Sigmoid colon (tissue), 6 donors: ENCODE measurements at regions not wholly inside any gene's neighbourhood (a gene's known extent, or its start where the extent isn't known, plus 50 kb on each side); places are given as distances from the start of the nearest gene placed in this dataset.

ENCODE experiments used
- DNase-seq: peaks from one replicate; pipeline ENCODE4 v3.0.0-alpha.2; 2019
- H3K27ac ChIP-seq, 4 donors: fragments of 200-600 bp; sonication (generic); one replicate each; pipeline ENCODE4 v1.5.1; 2016 to 2019; ENCODE audit warnings: mild to moderate bottlenecking in 1 of 4
- H3K27me3 ChIP-seq, 3 donors: fragments of 200-600 bp; sonication (generic); one replicate each; pipeline ENCODE4 v1.5.1; 2019; ENCODE audit warnings: mild to moderate bottlenecking in 1 of 3
- H3K36me3 ChIP-seq, 4 donors: fragments of 200-600 bp; sonication (generic); one replicate each; pipeline ENCODE4 v1.5.1; 2016 to 2019
- H3K4me1 ChIP-seq, 4 donors: fragments of 200-600 bp; sonication (generic); one replicate each; pipeline ENCODE4 v1.5.1; 2017 to 2019
- H3K4me3 ChIP-seq, 4 donors: fragments of 200-600 bp; sonication (generic); one replicate each; pipeline ENCODE4 v1.5.1; 2017 to 2019; ENCODE audit warnings: mild to moderate bottlenecking in 2 of 4, moderate library complexity in 1 of 4
- H3K9me3 ChIP-seq, 4 donors: fragments of 200-600 bp in 3 of 4; sonication (generic) in 3 of 4; one replicate each; pipeline versions ENCODE4 v1.5.1 to v1.6.1; 2013 to 2019
- CTCF ChIP-seq, 4 experiments: fragments of 450-650 bp in 3 of 4; fragments of 200-600 bp in 1 of 4; IDR thresholded peaks; one replicate each; pipeline ENCODE4 v1.5.1; 2016 to 2019; ENCODE audit warnings: antibody characterized with exemption in 4 of 4, mild to moderate bottlenecking in 3 of 4, moderate library complexity in 2 of 4
- EP300 ChIP-seq, 4 donors: sonication (generic); formaldehyde crosslinking; IDR thresholded peaks; one replicate each; pipeline ENCODE4 v1.6.1; 2017; ENCODE audit warnings: antibody characterized with exemption in 4 of 4
- POLR2A ChIP-seq, 2 donors: fragments of 450-650 bp; IDR thresholded peaks; one replicate each; pipeline ENCODE4 v1.6.1; 2016; ENCODE audit warnings: antibody characterized with exemption in 2 of 2, mild to moderate bottlenecking in 2 of 2, moderate library complexity in 2 of 2
- POLR2AphosphoS5 ChIP-seq, 4 donors: sonication (generic); formaldehyde crosslinking; IDR thresholded peaks; one replicate each; pipeline ENCODE4 v1.6.1; 2017; ENCODE audit warnings: antibody characterized with exemption in 4 of 4
- WGBS, 2 donors: extraction: QIAGEN DNeasy Blood & Tissue Kit; methylation state at CpG; one replicate each; pipeline ENCODE4 v1.1.7; 2013; 5-methylcytosine and 5-hydroxymethylcytosine counted together
- intact Hi-C: fragments of 100-400 bp; cut with DNase I; formaldehyde crosslinking; loops from one replicate; pipeline ENCODE4 v1.15.1; 2023
- donor health status: healthy with polysubstance abuse.
- donor health status: healthy.

DNA sequence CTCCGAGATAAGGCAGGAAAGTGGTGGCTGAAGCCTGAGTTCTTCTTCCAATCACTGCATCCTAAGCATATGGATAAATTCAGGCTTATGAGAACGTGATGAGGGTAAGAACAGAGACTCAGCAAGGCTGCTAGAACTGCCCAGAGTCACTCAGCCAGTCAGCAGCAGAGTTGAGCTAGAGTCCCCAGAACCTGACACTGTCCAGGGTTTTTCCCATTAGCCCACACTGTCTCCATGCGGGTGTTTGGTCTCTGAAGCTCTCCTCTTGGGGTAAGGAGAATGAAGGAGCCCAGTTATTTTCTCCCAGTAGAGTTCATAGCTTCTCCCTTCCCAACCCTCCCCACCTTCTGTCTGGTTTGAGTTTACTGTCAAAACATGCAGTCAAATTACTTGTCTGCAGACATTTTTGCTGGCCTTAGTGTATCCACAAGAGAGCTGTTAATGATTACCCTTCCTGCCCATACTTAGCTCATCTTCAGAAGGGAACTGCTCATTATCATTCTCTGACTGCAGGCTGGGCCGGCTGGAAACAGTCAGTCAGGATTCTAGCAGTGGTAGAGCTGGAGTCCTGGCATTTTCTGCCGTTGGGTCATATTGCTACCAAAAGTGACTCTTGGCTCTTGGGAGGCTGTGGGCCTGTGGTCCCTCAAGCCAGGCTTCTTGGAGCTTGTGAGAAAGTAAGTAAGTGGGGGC is 460.0 kb downstream of the HS3ST3B1 start:
- 48 to 74% methylated on average over 5 of the region's 5 CpGs for WGBS, 2 donors
- Histone ChIP-seq H3K27ac (no peak overlapping the region), H3K9me3 (no peaks in the 10 kb centered on the region), H3K27me3 (no peaks in the 10 kb centered on the region), H3K36me3 (no peaks in the 10 kb centered on the region), H3K4me3 (no peak overlapping the region), H3K4me1 (no peaks in the 10 kb centered on the region)
- intact Hi-C loops, result no loop called here
- no peak for TF ChIP-seq EP300 (IDR thresholded peaks at IDR 0.05)
- TF ChIP-seq CTCF (IDR thresholded peaks at IDR 0.05), result no peak
- TF ChIP-seq POLR2A (IDR thresholded peaks at IDR 0.05), result no peak
- no peak for TF ChIP-seq POLR2AphosphoS5 (IDR thresholded peaks at IDR 0.05)
- DNase-seq, result no peak

- H3K9me3 ChIP-seq, result no peaks in the 10 kb centered on the region
- no peaks in the 10 kb centered on the region for H3K4me1 ChIP-seq
- DNase-seq, result no peak
- TF ChIP-seq CTCF (IDR thresholded peaks at IDR 0.05) (no peak), POLR2AphosphoS5 (IDR thresholded peaks at IDR 0.05) (no peak), POLR2A (IDR thresholded peaks at IDR 0.05) (no peak), EP300 (IDR thresholded peaks at IDR 0.05) (no peak)
- H3K27me3 ChIP-seq, result no peaks in the 10 kb centered on the region
- no peak overlapping the region for H3K27ac ChIP-seq
- intact Hi-C loops, result no loop called here
- no peaks in the 10 kb centered on the region for H3K36me3 ChIP-seq
- 54 to 69% methylated on average over 4 of the region's 4 CpGs for WGBS, 2 donors
- H3K4me3 ChIP-seq, result no peak overlapping the region
These were observed 459.3 kb downstream of the HS3ST3B1 start for GRCh38 chr17:14760212-14760611.

DNA sequence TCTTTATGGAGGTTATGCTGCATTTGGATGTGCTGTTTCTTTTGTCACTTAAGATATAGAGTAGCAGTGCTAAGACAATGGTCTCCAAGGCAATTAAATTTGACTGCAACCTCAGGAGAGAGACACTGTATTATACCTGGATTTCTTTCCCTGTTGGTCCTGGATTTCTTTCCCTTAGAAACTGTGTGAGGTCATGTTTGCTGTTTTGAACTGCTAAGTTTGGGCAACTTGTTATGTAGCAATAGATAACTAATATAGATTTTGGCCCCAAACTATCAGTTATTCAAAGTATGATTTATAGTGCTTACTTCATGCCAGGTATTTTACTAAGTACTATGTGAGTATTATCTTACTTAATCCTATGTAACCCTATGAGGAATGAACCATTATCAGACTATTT is 458.4 kb downstream of the HS3ST3B1 start:
- Histone ChIP-seq H3K9me3 (no peaks in the 10 kb centered on the region), H3K36me3 (no peaks in the 10 kb centered on the region), H3K27ac (no peak overlapping the region), H3K4me3 (no peak overlapping the region), H3K4me1 (no peaks in the 10 kb centered on the region), H3K27me3 (no peaks in the 10 kb centered on the region)
- no peak for DNase-seq
- TF ChIP-seq EP300 (IDR thresholded peaks at IDR 0.05), result no peak
- no peak for TF ChIP-seq POLR2A (IDR thresholded peaks at IDR 0.05)
- intact Hi-C loops, result no loop called here

- TF ChIP-seq CTCF (IDR thresholded peaks at IDR 0.05) (no peak), POLR2A (IDR thresholded peaks at IDR 0.05) (no peak), EP300 (IDR thresholded peaks at IDR 0.05) (no peak), POLR2AphosphoS5 (IDR thresholded peaks at IDR 0.05) (no peak)
- Histone ChIP-seq H3K27ac (no peak overlapping the region), H3K27me3 (no peaks in the 10 kb centered on the region), H3K36me3 (no peaks in the 10 kb centered on the region), H3K4me3 (no peak overlapping the region), H3K4me1 (no peaks in the 10 kb centered on the region), H3K9me3 (no peaks in the 10 kb centered on the region)
- WGBS, 2 donors, result 19 to 27% methylated on average over 3 of the region's 3 CpGs
- intact Hi-C loops, result no loop called here
- DNase-seq, result no peak
These were observed 455.6 kb downstream of the HS3ST3B1 start for GRCh38 chr17:14756479-14756878.

- no peak overlapping the region for H3K4me3 ChIP-seq
- intact Hi-C loops, result no loop called here
- H3K27ac ChIP-seq, result no peak overlapping the region
- H3K27me3 ChIP-seq, result no peaks in the 10 kb centered on the region
- no peaks in the 10 kb centered on the region for H3K4me1 ChIP-seq
- no peak for DNase-seq
- TF ChIP-seq CTCF (IDR thresholded peaks at IDR 0.05) (no peak), EP300 (IDR thresholded peaks at IDR 0.05) (no peak), POLR2A (IDR thresholded peaks at IDR 0.05) (no peak), POLR2AphosphoS5 (IDR thresholded peaks at IDR 0.05) (no peak)
- 3 to 28% methylated on average over 1 of the region's 1 CpG for WGBS, 2 donors
- H3K9me3 ChIP-seq, result no peaks in the 10 kb centered on the region
- no peaks in the 10 kb centered on the region for H3K36me3 ChIP-seq
These were observed 454.1 kb downstream of the HS3ST3B1 start for GRCh38 chr17:14755002-14755401.
